GM21576 (cell line): ENCODE measurements at regions not wholly inside any gene's neighbourhood (a gene's known extent, or its start where the extent isn't known, plus 50 kb on each side); places are given as distances from the start of the nearest gene placed in this dataset.

ENCODE experiments used
- ATAC-seq: cut with Tn5 transposase; IDR thresholded peaks from one replicate; pipeline ENCODE4 v1.9.1; 2021; ENCODE audit warnings: mild to moderate bottlenecking, moderate library complexity; ENCODE audit not compliant: unreplicated experiment

- ATAC-seq: no peak
Observed at GRCh38 chr1:170219163-170219562, 73.4 kb downstream of the NTMT2 start.

- no peak for ATAC-seq
Observed at GRCh38 chr1:170221031-170221430, 75.3 kb downstream of the NTMT2 start.

- ATAC-seq: no peak
Observed at GRCh38 chr1:170221495-170221894, 75.7 kb downstream of the NTMT2 start.

GRCh38 chr1:170224469-170224868 is 78.7 kb downstream of the NTMT2 start:
- no peak for ATAC-seq

GRCh38 chr1:170225781-170226530 is 80.2 kb downstream of the NTMT2 start:
- no peak for ATAC-seq

GRCh38 chr1:170226767-170227166 is 81.0 kb downstream of the NTMT2 start:
- ATAC-seq: no peak

- no peak for ATAC-seq
Observed at GRCh38 chr1:170230323-170230722, 84.6 kb downstream of the NTMT2 start.

- no peak for ATAC-seq
Observed at GRCh38 chr1:170231662-170232061, 85.9 kb downstream of the NTMT2 start.

- ATAC-seq: no peak
Observed at GRCh38 chr1:170238704-170239391, 93.1 kb downstream of the NTMT2 start.

GRCh38 chr1:170239445-170239844 is 93.7 kb downstream of the NTMT2 start:
- no peak for ATAC-seq

GRCh38 chr1:170240409-170240808 is 94.7 kb downstream of the NTMT2 start:
- peak; percentile 83 for ATAC-seq

GRCh38 chr1:170241266-170241851 is 95.6 kb downstream of the NTMT2 start:
- no peak for ATAC-seq

- no peak for ATAC-seq
Observed at GRCh38 chr1:170247751-170248521, 102.2 kb downstream of the NTMT2 start.

- no peak for ATAC-seq
Observed at GRCh38 chr1:170250531-170251276, 104.9 kb downstream of the NTMT2 start.

- no peak for ATAC-seq
Observed at GRCh38 chr1:170252851-170253579, 107.3 kb downstream of the NTMT2 start.

GRCh38 chr1:170254371-170254770 is 108.6 kb downstream of the NTMT2 start:
- no peak for ATAC-seq

GRCh38 chr1:170261669-170262068 is 115.9 kb downstream of the NTMT2 start:
- no peak for ATAC-seq

- no peak for ATAC-seq
Observed at GRCh38 chr1:170262276-170262939, 116.6 kb downstream of the NTMT2 start.

GRCh38 chr1:170265234-170265633 is 119.5 kb downstream of the NTMT2 start:
- ATAC-seq: no peak
